HG03060 (cell line): ENCODE measurements at regions not wholly inside any gene's neighbourhood (a gene's known extent, or its start where the extent isn't known, plus 50 kb on each side); places are given as distances from the start of the nearest gene placed in this dataset.

Source experiments
- ATAC-seq: cut with Tn5 transposase; IDR thresholded peaks from one replicate; pipeline ENCODE4 v1.9.1; 2021; ENCODE audit warnings: low read depth, moderate number of reproducible peaks; ENCODE audit not compliant: unreplicated experiment

DNA sequence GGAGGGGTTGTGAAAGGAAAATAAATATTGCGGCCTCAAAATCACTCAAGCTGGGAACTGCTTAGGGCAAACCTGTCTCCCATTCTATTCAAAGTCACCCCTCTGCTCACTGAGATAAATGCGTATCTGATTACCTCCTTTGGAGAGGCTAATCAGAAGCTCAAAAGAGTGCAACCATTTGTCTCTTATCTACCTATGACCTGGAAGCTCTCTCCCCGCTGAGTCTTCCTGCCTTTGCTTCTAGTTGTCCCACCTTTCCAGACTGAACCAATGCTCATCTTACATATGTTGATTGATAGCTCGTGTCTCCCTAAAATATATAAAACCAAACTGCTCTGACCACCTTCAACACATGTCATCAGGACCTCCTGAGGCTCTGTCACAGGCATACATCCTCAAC is 91.6 kb upstream of the CAMK1G start:
- no peak for ATAC-seq

DNA sequence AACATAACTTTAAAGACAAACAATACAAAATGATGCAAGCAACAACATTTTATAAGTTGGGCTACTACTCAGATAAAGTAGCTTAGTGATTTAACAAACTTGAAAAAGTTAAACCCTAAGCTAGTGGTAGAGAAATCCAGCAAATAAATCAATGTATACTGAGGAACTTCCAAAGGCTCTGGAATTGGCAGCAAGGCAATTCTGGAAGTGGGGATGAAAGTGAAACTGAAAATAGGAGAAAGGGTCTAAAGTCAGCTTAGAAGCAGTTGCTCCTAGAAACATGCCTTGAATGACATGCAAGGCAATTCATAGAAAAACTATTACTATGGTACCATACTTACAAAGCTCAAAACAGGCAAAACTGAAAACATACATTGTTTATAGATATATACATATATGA is 90.0 kb upstream of the CAMK1G start:
- ATAC-seq = no peak

DNA sequence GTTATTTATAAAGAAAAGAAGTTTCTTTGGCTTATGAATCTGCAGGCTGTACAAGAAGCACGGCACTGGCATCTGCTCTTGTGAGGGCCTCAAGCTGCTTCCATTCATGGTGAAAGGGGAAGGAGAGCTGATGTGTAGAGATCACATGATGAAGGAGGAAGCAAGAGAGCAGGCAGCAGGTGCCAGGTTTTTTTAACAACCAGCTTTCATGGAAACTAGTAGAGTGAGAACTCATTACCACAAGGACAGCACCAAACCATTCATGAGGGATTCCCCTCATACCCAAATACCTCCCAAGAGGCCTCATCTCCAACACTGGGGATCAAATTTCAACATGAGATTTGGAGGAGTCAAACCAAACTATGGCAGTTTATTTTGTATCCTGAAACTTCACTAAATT is 85.8 kb upstream of the CAMK1G start:
- ATAC-seq = no peak

DNA sequence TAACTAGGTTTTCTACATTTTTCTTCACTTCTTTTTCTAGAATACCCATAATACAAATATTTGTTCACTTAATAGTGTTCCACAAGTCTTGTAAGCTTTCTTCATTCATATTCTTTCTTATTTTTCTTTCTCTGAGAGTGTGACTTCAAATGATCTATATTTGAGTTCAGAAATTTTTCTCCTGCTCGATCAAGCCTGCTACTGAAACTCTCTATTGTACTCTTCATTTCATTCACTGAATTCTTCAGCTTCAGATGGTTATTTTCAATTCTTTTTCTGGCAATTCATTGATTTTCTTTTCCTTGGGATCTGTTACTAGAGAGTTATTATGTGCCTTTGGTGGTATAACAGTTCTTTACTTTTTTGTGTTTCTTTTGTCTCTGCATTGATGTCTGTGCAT is 82.5 kb upstream of the CAMK1G start:
- no peak for ATAC-seq

DNA sequence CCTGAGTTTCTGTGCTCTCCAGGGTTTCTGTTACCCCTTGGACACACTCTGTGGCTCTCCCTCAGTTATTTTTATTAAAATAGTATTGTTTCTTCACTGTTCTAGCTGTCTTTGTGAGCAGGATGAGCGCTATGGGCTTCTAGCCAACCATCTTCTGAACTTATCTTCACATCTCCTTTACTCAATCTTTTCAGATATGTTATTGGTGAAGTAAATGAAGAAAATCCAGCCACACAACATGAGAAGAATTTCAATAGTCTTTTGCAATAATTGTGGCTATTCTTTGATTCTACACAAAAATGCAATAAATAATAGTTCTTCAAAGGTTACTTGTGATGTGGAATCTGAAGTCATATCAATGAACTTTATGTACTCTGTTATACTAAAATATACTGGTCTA is 80.3 kb upstream of the CAMK1G start:
- ATAC-seq = no peak

DNA sequence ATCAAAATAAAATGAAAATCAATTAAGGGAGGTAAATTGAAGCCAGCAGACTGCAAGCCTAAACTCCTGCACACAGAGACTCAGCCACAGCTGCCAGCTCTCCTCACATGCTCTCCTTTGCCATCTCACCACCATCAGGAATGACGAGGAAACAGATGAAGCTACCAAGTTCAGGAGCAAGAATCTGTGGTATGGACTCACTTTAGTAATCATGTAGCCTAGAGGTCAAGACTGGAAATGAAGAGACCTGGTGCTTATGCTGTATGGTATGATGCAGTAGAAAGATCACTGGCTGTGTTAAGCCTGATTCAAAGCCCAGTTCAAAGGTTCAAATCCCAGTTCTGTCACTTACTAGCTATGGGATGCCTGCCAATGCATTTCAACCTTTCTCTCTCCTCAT is 78.9 kb upstream of the CAMK1G start:
- ATAC-seq = no peak

DNA sequence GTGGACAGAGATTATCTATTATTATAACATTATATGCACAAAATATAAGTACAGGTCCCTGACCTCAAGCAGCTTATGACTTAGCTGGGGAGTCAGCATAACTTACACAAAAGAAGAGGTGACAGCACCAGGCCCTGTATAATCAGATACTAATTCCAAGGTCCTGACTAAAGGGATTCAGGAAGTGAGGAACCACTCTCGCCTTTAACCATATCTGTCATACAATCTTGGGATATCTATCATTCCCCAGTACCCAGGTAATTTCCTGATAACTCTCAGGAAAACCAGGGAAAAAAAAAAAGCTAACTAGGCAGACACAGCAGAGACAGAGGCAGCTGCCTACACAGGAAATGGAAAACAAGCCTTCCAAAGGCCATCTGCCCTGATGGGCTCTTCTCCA is 78.5 kb upstream of the CAMK1G start:
- ATAC-seq = no peak

DNA sequence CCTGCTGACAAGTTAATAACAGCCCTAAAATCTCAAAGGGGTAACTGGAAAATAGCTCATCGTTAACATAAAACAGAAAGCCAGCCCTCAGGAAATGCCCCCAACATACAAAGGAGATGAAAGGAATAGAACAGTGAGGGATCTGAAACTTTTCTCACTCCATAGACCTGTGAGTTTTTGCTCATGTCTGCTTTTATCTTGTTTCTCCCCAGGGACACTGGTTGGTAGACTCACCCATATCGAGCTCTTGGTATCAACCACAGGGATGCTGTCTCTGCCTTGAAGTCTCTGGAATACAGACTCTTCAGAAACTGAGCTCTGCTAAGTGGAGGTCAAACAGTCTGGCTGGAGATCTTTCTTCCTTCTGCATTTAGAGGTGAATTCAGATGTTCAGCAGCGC is 77.4 kb upstream of the CAMK1G start:
- ATAC-seq = no peak

DNA sequence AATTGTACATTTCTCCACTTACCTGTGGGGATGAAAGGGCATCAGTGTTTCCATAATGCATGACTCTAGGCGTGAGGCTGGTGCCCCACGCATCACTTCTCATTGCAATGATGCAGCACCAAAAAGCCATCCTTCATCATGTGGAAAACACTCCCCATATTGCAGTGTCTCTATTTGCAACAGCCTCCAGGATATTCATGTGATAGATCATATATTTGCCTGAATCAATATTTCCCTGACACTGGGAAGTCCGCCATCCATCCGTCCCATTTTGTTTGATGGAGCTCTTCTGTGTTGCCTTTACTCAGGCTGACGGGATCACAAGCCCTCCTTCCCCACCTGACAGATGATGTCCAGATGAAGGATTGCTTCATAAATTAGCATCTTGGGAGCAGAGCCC is 74.5 kb upstream of the CAMK1G start:
- ATAC-seq = no peak

DNA sequence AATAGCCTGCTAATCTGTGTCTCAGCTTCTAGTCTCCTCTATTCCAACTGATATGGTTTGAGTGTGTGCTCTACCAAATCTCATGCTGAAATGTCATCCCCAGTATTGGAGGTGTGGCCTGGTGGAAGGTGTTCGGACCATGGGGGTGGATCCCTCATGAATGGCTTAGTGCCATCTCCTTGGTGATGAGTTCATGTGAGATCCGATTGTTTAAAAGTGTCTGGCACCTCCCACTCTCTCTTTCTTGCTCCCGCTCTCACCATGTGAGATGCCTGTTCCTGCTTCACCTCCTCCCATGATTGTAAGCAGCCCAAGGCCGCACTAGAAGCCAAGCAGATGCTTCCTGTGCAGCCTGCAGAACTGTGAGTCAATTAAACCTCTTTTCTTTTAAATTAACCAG is 73.5 kb upstream of the CAMK1G start:
- ATAC-seq = no peak

DNA sequence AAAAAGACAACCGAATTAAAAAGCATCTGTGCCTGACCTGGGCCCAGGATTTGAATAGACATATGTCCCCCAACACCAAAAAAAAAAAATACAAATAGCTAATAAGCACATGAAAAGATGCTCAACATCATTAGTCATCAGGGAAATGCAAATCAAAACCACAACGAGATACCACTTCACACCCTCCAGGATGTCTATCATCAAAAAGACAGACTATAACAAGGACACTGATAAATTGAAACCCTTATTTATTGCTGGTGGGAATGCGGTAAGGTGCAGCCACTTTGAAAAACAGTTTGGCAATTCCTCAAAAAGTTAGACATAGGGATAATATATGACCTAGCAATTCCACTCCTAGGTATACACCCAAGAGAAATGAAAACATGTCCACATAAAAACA is 72.3 kb upstream of the CAMK1G start:
- ATAC-seq = no peak

DNA sequence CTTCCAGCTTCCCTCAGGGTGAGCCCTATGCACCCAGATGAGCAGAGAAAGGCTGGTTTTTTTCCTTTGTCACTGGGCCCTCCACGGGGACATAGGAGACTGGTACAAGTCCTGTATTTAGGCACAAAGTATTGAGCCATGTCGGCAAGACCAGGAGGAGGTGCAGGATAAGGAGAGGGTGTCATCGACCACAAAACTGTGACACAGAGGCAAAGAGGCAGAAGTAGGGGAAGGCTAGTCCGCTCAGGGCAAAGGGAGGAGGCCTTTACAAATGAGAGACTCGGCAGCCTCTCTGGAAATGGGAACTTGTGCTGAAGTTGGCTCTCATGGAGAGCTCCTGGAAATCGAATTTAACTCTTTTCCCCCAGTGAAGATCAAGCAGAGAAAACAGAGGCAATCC is 70.7 kb upstream of the CAMK1G start:
- no peak for ATAC-seq

DNA sequence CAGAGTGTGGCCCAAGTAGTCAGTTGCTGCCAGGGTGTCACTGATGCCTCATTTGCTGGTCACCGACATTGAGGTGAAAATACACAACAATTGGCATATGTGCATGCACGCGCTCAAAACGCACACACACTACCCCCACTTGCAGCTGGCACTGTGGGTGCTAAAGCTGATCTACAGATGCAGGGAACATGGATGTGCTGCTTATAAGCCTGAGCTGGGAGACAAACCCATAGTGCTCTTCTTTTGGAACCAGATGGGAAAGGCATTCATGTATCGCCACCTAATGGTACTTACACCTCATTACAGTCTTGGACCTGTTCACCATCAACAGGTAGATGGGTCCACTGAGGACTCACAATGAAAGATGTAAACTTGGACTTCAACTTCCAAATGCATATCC is 70.3 kb upstream of the CAMK1G start:
- ATAC-seq = peak; percentile 62

DNA sequence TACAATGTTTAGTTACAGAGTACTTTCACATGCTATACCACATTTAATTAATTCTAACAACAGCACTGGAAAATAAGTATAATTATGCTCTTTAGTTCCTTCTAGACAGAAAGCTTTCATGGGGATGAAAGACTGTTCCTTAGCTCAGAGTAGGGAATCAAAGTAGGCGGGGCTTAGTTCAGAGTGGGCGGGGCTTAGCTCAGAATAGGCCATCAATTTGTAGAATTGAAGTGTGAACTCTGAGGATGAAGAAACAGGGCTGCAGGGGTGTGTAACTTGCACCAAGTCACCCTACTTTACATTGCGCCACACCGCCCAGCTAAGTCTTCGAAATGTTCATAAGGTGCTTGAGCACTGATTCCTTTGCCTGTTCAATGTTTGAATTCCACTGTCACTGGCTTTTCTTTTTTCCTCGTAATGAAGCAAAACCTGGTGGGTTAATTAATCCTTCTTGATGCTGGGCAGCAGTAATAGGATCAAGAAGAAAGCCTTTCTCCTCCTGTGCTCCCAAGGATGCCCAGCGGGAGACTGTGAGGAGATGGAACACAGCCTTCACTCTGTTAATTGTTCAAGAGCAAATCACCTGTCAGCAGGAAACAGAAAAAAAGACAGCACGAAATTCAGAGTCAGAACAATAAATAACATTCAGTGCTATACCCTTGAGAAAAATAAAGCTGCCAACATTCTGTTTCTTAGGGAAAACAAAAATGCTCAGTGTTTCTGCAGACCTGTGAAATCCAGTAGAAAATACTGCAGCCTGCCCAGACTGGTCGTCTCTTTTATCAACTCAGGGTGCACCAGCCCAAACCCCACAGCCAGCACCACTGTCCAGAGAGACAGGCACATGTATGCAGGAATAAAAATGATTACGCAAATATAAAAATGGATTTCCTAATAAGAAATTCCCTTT is 66.5 kb upstream of the CAMK1G start:
- no peak for ATAC-seq

DNA sequence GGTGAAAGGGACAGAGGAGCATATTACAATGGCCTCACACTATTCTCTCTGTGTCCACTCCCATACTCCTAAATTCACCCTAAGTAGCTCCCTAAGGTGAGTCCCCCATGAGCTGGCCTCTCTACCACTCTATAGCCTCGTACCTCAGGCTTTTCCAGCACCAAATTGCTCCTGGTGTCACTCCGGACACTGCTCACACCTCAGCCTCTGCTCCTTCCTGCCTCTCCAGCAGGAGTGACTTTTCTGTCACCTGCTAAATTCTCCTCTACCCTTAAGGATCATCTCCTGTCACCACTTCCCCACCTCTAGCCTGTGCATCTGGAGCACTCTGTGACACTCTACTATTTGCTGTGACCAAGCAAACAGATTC is 65.8 kb upstream of the CAMK1G start:
- ATAC-seq = no peak

DNA sequence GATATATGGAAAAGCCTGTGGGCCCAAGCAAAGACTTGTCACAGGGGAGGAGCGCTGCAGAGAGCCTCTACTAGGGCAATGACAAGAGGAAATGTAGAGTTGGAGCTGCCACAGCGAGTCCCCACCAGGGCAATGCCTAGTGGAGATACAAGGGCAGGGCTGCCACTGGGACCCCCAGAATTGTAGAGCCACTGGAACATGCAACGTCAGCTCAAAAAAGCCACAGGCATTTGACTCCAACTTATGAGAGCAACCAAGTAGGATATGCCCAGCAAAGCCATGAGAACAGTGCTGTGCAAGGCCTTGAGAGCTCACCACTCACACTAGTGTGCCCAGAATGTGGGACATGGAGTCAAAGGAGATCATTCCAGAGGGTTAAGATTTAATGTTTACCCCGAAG is 63.7 kb upstream of the CAMK1G start:
- ATAC-seq = no peak

DNA sequence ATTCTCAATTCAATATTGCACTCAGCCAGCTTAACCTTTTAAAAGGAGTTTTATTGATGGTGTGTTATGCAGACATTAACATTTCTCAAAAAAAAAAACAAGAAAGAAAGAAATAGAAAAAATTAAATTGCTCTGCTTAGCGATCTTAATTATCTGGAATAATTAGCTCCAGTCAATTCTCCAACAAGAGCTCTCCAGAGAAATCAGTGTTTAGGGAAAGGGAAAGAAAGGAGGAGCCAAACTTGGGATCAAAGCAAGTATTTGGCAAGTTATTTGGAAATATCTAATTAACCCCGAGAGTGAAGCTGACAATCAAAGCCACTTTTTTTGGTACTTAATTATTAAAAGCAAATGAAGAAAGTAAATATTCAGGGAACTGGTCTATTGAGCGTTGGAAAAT is 60.7 kb upstream of the CAMK1G start:
- no peak for ATAC-seq

DNA sequence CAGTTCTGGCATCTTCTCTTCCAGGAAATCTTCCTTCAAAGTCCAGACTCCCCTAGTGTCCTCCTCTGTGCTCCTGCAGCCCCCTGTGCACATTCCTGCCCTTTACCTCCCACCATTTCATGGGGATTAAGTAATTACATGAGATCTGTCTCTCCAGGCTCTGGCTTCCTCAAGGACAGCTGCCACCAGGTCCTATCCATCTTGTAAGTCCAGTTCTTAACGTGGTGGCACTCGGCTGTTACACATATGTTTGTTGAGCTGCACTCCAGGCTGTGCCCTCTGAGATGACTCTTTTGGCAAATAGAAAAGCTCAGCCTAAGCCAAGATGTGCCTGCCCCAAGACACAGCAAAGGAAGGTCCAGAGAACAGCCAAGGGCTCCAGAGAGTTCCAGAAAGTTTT is 57.4 kb upstream of the CAMK1G start:
- no peak for ATAC-seq

DNA sequence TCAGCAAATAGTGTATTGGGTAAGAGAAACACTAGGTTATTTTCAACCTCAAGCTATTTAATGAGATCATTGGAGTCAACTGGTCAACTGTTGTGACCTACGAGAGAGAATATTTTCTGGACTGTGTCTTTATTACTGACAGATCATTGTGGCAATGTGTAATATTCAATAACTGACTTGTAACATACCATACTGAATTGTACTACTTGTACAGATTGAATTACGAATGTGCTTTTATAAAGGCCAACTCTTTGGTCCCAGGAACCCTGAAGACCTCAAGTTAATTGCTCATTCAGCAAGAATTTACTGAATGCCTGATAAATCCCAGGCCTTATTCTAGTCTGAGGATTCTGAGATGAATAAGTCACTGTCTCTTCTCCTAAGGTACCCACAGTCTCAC is 56.1 kb upstream of the CAMK1G start:
- ATAC-seq = no peak

DNA sequence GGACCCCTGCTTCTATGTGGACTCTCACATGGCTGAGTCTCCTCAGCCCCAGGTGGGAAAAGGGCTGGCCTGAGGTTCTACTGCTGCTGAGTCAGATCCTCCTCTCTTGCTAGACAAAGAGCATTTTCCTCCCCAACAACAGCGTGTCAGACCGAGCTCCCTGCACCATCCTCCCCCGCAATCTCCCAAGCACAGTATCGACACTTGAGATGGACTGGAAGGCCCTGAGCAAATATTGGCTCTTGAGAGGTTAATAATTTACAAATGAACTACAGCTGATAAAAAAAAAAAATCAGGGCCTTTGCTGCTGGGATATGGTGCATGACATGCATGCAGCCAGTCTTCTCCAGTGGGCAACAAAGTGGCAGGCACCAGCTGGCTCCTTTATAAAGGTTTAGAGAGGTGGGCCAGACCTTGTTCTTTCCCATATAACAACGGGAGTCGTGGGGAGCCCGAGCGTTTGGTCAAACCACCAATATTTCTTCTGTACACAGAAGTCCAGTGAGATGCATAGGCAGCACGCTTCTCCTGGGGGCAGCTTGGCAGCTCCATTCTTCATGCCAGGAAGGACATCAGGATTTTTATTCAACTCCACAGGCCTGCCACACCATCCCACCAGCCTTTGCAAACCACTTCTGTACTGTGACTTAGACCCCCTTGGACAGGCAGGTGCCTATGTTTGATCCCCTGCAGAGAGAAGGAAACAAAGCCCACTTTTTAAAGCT is 55.4 kb upstream of the CAMK1G start:
- ATAC-seq = no peak

DNA sequence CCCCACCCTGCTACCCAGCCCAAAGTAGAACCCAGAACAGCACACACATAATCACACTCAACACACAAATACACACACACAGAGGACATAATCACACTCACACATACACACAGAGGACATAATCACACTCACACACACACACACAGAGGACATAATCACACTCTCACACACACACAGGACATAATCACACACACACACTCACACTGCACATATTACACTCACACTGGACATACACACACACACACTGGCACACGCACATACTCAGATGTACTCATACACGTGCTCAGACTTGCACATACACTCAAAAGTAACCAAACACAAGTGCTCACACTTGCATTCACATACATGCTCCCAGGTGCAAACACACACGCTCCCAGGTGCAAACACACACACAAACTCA is 54.3 kb upstream of the CAMK1G start:
- no peak for ATAC-seq

DNA sequence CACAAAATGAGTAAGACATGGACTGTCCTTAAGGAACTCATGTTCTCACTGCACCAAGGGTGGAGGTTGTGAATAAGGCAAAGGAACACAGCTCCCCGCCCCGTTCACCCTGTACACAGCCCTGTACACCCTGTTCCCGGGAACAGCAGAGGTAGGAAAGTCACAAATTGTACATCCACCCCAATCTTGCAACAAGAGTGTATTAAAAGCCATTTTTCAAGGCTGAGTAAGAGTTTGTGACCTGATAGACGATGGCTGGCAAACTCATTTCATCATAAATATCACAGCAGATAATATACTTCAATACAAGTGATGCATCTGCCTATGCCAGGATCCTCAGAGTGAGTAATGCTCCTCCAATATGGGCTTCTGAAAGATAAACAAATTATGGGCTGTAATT is 52.5 kb upstream of the CAMK1G start:
- no peak for ATAC-seq
